ENCODE measurements at regions not wholly inside any gene's neighbourhood (a gene's known extent, or its start where the extent isn't known, plus 50 kb on each side); places are given as distances from the start of the nearest gene placed in this dataset.

DNA sequence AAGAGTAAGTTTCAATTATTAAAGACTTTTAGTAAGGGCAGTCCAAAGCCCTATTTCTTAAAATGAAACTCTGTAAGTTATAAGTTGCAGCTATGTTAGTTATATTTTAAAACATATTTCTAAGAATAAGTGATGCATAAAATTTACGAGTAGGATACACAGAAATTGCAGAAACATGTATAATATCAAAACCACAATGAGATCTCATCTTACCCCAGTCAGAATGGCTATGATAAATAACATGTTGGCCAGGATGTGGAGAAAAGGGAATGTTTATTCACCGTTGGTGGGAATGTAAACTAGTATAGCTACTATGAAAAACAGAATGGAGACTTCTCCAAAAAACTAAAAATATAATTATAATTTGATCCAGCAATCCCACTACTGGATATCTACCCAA, 201.2 kb downstream of the CBLN2 start:
- no peak for DNase-seq

DNA sequence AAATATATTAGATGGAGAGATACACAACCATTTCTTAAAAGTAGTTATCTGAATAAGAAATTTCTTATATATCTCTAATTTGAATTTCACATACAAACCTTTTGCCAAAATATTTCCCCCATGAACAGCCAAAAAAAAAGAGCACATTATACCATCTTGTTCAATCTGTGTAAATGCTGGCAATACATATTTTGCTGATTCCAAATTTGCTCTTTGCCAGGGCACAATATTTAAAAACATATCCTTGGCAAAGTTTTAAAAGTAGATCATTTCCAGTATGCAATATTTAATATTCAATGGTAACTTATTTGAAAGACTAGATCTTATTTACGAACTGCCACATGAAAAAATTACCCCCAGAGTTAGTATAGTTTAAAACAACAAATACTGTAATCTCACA, 204.2 kb downstream of the CBLN2 start:
- DNase-seq, result no peak

DNA sequence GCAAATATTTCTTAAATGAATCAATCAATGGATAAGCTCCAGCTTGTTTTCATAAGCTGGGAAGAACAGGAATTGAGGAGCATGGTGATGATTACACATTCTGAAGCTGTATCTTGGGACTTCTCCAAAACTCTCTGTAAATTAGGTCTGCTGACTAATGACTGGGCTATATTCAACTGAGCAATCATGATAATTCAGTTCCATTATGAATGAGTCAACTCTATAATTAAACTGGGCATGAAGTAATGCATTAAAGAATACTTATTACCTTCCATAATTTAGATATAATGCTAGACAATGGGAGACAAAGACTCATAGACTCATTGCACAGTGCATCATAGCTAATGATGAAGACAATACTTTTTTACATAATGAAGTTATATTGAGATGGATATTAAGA, 207.4 kb downstream of the CBLN2 start:
- no peak for DNase-seq

DNA sequence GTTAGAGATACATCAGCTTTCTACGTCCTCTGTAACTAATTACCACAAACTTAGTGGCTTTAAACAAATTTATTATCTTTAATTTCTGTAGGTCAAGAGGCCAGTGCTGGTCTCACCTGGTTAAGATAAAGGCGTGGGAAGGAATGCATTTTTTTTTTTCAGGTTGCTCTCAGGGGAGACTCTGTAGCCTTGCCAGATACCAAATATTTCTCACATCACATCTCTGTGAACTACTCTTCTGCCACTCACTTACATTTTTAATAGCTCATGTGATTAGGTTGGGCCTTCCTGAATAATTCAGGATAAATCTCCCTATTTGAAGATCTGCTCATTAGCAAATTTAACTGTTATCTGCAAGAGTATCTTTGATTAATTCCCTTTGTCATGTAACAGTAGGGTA, 214.6 kb downstream of the CBLN2 start:
- no peak for DNase-seq

DNA sequence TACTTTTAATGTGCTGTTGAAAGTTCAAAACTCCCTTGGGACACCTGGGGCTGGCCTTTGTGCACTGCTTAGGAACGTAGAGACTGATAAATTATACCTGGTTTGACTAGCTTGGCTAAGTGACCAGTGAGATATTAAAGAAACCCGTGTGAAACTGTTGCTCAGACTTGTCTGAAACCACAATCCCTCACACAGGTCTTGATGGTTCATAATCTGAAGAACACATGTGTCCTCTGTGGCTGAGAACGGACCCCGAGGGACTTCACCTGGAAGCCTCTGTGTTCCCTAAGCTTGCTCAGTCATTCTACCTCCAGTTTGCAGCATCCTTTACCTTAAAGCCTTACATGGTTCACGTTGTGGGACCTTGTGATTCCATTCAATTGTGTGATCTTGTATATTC, 218.8 kb downstream of the CBLN2 start:
- DNase-seq, result no peak

DNA sequence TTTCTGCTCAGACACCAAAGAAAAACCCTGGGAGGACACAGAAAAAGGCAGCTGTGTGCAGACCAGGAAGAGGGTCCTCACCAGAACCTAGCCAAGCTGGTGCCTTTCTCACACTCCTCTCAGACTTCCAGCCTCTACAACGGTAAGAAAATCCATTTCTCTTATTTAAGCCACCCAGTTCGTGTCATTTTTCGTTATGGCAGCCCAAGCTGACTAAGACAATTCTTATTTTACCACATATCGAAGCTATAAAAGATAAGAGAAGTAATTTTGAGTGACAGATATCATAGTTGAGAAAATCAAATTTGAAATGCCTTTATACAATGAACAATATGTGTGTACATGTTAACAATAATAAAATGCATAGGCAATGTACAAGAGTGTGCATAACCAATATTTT, 219.5 kb downstream of the CBLN2 start:
- no peak for DNase-seq

DNA sequence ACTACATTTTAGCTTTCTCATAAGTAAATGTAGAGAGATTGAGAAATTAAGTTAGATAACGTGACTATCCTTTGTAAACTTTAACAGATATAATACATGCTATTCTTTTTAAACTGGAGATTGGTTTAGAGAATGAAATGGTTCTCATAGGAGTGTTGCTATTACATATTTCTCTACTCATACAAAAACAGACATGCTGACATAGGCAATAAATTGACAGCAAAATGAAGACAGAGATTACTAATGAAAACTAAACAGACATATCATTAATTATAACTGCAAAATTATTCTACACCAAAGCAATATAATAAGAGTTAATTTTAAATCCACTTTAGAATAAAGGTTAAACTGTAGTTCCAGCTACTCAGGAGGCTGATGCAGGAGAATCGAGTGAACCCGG, 227.6 kb downstream of the CBLN2 start:
- no peak for DNase-seq

DNA sequence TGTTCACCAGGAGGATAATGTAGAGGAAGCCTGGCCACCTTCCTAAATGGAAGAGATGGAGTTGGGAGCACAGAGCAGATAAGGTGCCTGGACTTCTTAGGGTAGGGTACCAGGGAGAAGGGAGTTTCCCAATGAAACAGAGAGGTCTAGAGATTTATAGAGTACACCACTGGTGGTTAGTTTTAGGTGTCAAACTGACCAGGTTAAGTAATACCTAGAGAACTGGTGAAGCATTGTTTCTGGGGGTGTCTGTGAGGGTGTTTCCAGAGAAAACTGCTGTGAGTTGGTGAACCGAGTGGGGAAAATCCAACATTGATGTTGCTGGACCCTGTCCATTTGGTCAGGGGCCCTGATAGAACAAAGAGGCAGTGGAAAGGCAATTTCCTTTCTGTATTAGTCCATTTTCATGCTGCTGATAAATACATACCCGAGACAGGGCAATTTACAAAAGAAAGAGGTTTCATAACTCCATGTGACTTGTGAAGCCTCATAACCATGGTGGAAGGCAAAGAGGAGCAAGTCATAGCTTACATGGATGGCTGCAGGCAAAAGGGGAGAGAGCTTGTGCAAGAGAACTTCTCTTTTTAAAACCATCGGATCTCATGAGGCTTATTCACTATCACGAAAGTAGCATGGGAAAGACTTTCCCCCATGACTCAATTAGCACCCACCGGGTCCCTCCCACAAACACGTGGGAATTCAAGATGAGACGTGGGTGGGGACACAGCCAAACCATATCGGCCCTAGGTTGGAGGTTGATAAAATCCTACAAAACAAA, 260.8 kb downstream of the CBLN2 start:
- no peak for DNase-seq

DNA sequence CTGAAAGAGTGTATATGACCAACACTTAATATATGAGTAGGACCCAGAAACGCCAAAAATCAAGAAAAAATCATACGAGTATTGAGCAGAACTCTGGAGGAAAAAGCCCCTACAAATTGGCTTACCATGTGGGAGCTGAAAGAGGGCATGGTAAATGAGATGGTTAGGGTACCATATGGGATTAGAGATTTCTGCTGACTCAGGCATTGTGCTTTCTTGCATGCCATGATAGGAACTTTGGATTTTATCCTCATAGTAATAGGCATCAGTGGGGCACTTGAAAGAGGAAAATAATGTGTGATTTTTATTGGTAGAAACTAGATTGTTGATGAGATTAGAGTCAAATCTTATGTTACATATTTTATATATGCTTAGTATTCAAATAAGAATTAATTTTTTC, 271.1 kb downstream of the CBLN2 start:
- no peak for DNase-seq

DNA sequence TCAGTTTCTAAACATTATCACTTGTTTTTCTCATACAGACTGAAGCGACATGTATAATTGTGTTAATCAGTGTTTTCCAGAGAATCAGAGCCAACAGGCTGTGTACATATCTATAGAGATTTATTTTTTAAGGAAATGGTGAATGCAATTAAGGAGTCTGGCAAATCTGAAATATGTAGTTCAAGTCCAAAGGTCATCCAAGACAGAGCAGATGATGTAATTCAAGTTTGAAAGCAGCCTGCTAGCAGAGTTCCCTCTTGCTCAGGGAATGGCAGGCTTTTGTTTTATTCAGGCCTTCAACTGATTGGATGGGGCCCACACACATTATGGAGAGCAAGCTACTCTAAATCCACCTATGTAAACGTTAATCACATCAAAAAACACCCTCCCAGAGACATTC, 282.6 kb downstream of the CBLN2 start:
- no peak for DNase-seq

DNA sequence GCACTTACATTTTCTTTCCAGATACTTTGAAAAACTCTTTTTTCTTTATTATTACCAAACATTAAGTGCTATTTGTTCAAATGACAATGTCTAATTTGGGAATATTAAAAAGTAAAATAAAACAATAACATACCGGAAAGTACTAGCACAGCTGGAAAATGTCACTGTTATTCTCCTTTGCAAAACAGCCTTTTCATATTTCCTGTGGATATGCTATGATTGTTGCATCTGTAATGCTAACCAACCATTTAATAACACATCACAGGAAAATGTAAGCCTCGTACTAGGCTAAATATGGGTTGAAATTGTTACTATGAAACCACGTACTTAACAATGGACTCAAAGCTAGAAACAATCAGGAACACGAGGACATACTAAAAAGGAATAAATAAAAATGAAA, 298.1 kb downstream of the CBLN2 start:
- DNase-seq, result no peak

DNA sequence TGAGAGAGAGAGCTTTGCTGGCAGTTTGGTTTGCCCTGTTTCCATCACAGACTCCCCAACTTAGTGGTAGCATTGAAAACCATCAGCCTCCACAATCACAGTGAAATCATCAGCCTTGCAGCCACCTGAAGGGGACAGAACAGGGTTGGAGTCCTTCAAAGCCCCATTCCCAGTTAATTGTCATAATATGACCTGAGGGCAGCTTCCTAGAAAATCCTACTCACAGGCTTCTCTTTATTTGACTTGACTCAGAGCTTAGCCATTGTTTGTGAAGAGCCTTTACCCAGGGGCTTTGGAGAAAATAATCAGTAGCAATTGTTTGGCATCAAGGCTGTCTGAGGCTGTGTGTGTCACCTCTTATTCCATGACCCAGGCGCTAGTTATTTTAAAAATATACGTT, 308.7 kb downstream of the CBLN2 start:
- DNase-seq, result no peak

DNA sequence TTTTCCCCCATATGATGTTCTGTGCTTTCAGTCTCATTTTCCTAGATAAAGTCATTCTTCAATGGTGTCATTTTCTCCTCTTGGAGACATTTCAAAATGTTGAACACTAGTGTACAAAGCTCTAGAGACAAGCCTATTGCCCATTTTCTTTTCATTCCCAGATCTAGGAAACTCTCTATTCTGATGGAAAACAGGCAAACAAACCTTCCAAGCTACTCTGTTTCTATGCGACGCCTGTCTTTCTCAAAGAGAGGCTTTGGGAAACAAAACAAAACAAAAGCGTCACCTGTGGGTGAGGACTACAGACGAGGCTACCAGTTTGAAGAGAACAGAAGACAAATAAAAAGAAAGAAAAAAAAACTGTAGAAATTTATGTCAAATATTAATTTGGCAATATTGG, 311.0 kb downstream of the CBLN2 start:
- DNase-seq, result no peak

DNA sequence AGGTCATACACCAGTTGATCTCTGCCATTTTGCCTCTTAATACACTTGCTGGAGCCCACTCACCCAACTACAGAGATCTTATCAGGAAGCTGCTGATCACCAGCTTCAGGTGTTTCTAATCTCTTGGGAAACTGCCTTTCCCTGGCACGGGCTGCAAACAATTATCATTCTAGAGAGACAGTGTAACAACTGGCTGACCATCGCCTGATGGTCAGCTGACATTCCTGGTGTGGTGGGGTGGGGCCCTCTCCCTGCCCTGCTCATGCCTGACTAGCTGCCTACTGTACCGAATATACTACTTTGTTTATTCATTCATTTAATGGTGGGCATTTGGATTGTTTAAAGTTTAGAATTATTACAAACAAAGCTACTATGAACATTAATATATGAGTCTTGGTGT, 311.5 kb downstream of the CBLN2 start:
- DNase-seq, result no peak

DNA sequence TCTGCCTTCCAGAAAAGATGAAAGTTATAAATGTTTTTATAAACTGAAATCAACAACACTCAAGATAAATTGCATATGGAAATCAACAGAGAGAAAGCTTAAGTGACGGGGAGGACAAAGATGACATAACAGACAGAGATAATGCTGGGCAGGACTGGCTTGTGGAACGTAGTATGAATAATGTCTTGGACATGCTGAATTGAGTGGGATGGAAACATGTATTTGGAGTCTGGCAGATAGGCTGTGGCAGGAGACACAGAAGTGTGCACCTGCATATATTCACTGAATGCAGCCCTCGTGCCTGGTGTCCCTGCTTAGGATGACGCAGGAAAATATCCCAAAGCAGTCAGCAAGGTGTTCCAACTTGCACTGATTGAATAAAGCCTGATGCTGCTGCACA, 318.2 kb downstream of the CBLN2 start:
- DNase-seq, result no peak

DNA sequence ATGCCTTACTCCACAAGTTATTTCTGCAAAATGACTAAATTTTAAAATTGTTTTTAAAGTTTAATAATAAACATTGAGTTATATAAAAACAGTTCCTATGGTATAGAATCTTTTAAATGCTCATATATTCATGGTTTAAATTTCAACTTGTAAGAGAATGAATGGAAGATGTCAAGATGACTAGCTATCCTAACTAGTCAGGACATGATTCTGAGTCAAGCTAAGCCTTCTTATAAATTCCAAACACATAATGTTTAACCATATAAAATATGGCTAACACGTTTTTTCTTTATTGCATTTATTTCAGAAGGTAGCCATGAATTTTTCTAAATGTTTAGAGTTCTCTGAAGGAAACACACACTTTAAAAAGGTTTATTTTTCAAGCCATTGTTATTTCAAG, 320.4 kb downstream of the CBLN2 start:
- no peak for DNase-seq

DNA sequence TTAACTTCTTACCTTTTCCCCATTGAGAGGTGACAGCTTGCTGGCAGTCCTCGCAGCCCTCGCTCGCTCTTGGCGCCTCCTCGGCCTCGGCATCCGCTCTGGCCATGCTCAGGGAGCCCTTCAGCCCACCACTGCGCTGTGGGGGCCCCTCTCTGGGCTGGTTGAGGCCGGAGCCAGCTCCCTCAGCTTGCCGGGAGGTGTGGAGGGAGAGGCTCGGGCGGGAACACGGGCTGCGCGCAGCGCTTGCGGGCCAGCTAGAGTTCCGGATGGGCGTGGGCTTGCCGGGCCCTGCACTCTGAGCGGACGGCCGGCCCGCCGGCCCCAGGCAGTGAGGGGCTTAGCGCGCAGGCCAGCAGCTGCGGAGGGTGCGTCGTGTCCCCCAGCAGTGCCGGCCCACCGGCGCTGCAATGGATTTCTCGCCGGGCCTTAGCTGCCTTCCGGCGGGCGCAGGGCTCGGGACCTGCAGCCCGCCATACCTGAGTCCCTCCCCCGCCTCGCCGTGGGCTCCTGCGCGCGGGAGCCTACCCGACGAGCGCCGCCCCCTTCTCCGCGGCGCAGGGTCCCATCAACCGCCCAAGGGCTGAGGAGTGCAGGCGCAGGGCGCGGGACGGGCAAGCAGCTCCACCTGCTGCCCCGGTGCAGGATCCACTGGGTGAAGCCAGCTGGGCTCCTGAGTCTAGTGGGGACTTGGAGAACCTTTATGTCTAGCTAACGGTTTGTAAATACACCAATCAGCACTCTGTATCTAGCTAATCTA, 335.0 kb downstream of the CBLN2 start:
- no peak for DNase-seq

DNA sequence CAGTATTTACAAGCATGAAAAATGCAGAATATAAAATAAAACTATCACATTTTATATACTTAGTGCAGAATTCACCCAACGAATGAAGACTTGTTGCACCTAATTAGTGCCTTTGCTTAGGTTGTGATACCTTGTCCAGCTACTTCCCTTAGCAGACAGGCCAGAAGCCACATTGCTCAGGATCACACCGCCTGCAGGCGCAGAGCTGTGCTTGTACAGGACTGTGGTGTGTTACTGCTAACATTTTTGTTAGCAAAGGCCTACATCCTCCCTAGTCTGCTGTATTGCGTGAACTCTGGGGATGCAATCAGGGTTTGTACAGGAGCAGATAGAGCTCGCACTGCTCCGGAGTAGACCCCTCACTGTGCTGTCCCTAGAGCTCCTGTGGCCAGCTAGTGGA, 336.9 kb downstream of the CBLN2 start:
- no peak for DNase-seq

DNA sequence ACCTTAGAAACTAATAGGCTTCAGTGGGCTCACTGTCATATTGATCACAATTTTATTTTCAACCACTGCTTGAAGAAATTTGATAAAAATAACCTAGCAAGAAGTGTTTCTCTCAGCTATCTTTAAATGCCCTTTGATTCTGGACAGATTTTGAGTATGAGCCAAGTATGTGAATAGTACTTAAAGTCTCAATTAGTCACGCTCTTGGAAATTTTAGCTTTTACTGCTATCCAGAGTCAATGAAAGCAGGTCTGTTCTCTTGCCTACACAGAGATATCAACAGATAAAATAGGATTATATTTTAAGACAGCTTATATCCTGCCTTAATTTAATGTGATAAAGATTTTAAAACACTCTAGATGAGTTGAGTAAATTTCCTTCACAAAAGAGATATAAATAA, 337.3 kb downstream of the CBLN2 start:
- no peak for DNase-seq

DNA sequence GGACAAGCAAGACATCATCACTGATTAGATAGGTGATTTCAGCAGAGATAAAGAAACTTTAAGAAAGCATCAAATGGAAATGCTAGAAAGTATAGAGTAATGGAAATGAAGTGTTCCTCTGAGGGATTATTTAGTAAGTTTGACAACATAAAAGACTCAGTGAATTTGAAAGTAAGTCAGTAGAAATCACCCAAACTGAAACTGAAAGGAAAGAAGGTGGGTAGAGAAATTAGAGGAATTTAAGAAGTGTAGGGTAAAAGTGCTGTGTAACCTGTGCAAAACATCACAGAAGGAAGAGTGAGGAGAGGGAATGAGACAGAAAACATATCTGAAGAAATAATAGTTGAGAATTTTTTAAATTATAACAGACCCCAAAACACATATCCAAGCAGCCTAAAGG, 343.1 kb downstream of the CBLN2 start:
- DNase-seq, result no peak

DNA sequence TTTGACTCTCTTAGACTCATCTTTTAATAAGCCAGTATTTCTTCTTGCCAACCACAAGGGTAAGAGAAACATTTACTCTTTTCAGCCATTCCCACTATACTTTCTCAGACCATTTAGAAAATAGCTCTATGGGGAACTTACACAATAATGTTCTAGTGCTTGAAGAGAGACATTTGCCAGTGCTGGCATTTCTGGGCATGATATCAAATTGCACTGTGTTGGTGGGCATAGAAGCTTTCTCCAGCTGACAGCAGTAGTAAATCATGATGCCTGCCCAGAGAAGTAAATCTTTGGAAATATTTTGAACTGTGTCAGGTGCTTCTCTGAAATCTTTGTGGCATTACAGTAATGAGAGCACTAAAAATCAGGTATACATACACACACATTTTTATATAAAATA, 346.6 kb downstream of the CBLN2 start:
- DNase-seq, result no peak

DNA sequence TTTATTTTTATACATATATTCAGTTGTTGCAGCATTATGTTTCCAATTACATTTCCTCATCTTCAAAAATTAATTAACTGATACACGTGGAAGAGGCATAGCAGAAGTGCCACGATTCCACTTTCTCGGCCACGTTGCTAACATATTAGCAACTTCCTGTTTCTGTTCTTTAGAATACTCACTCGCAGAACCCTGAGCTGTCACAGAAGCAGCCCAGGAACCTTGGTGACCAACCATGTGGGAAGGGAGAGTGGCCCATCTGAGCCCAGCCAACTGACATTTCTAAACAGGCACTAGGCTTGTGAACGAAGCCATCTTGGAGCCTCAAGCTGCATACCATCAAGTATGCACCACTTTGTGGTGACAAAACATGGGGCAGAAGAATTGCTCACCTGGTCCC, 350.1 kb downstream of the CBLN2 start:
- DNase-seq, result no peak

DNA sequence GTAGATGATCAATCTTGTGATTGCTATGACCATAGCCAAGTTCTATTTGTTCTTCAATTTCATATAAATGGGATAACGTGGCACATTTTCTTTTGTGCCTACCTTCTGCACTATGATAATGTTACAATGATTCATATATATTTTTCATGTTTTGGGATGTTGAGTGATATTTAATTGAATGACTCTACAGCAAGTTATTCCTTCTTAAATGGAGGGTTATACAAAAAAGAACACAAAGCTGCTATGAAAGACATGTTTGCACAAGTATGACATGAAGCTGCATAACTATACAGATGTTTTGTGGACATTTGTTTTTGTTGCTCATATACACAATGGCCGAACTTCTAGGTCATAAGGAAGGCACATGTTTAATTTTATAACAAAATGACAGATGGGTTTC, 356.2 kb downstream of the CBLN2 start:
- no peak for DNase-seq

DNA sequence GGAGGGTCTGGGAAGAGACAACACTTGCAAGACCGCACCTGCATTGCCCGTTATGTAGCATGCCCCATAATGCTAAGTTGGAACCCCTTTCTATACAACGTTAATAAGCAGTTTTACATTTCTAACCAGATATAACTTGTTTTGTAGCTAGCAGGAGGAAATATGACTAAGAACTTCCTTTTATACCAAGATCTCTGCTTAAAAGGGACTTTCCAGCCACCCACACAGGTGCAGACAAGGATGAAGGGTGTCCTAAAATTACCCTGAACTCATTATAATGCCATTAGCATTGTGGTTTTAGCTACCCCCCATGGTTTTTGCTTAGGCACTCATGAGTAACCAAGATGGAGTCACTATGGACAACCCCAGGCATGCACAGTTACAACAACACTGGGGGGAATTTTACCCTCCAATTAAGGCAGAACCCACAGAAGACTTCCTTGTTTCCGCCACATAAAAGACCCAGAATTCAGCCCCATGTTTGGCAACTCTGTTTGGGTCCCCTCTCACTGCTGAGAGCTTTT, 362.8 kb downstream of the CBLN2 start:
- DNase-seq, result no peak

DNA sequence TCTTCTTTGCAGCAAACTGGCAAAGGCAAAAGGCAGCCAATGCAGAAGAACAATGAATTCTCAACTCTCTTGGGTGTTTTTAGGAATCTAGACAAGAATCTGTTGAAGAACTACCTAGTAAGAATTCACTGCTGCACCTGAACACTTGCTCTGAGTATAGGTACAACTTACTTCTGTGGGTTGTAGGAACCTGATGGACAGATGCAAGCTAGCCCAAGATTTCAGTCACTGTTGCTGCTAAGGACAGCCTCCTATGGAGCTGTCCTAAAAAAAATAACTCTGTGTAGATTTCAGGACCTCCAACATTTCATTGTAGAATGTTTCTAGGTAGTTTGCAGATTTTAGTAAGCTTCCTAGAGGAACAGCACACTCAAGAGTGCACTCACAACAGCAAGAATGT, 363.5 kb downstream of the CBLN2 start:
- DNase-seq, result no peak

All from hematopoietic multipotent progenitor cell treated with erythropoietin and hydrocortisone succinate and interleukin-3 and kit ligand, for 4 days (in vitro differentiated cells).